ENCODE measurements at regions not wholly inside any gene's neighbourhood (a gene's known extent, or its start where the extent isn't known, plus 50 kb on each side); places are given as distances from the start of the nearest gene placed in this dataset.

GRCh38 chr6:164832410-164832809, 477.0 kb downstream of the C6orf118 start:
- Histone ChIP-seq H3K36me3 (no peaks in the 10 kb centered on the region), H3K27ac (no peak overlapping the region), H3K4me3 (no peak overlapping the region), H3K27me3 (replicated peaks; ENCODE audit: insufficient read depth) (no peaks in the 10 kb centered on the region), H3K4me1 (replicated peaks) (no peaks in the 10 kb centered on the region), H3K9me3 (no peaks in the 10 kb centered on the region)
- intact Hi-C loops (cut with DNase I): no loop called here
- no peak for DNase-seq (ENCODE audit: low spot score)
- TF ChIP-seq POLR2A (IDR thresholded peaks at IDR 0.05) (no peak), CTCF (IDR thresholded peaks at IDR 0.05) (no peak), POLR2AphosphoS5 (IDR thresholded peaks at IDR 0.05) (no peak)
- 60% methylated on average over 7 of the region's 7 CpGs for WGBS

- Histone ChIP-seq H3K27ac (no peak overlapping the region), H3K36me3 (no peaks in the 10 kb centered on the region), H3K4me1 (replicated peaks) (no peaks in the 10 kb centered on the region), H3K9me3 (no peaks in the 10 kb centered on the region), H3K4me3 (no peak overlapping the region), H3K27me3 (replicated peaks; ENCODE audit: insufficient read depth) (no peaks in the 10 kb centered on the region)
- WGBS: 63% methylated on average over 8 of the region's 8 CpGs
- intact Hi-C loops (cut with DNase I): no loop called here
- TF ChIP-seq POLR2AphosphoS5 (IDR thresholded peaks at IDR 0.05): no peak
- TF ChIP-seq POLR2A (IDR thresholded peaks at IDR 0.05): no peak
- no peak for TF ChIP-seq CTCF (IDR thresholded peaks at IDR 0.05)
- DNase-seq (ENCODE audit: low spot score): no peak
These were observed 481.9 kb downstream of the C6orf118 start for GRCh38 chr6:164827537-164827936.

- Histone ChIP-seq H3K27ac (no peak overlapping the region), H3K4me3 (no peak overlapping the region), H3K4me1 (replicated peaks) (no peaks in the 10 kb centered on the region), H3K36me3 (no peaks in the 10 kb centered on the region), H3K27me3 (replicated peaks; ENCODE audit: insufficient read depth) (no peaks in the 10 kb centered on the region), H3K9me3 (no peaks in the 10 kb centered on the region)
- TF ChIP-seq CTCF (IDR thresholded peaks at IDR 0.05) (no peak), POLR2AphosphoS5 (IDR thresholded peaks at IDR 0.05) (no peak), POLR2A (IDR thresholded peaks at IDR 0.05) (no peak)
- DNase-seq (ENCODE audit: low spot score): no peak
- intact Hi-C loops (cut with DNase I): no loop called here
- 56% methylated on average over 11 of the region's 11 CpGs for WGBS
These were observed 482.5 kb downstream of the C6orf118 start for GRCh38 chr6:164826831-164827468.

GRCh38 chr6:164825386-164825785, 484.0 kb downstream of the C6orf118 start:
- H3K9me3 ChIP-seq: no peaks in the 10 kb centered on the region
- H3K27me3 ChIP-seq (replicated peaks; ENCODE audit: insufficient read depth): no peaks in the 10 kb centered on the region
- no peak for TF ChIP-seq POLR2A (IDR thresholded peaks at IDR 0.05)
- TF ChIP-seq CTCF (IDR thresholded peaks at IDR 0.05): no peak
- H3K4me3 ChIP-seq: no peak overlapping the region
- H3K4me1 ChIP-seq (replicated peaks): no peaks in the 10 kb centered on the region
- 95% methylated on average over 3 of the region's 3 CpGs for WGBS
- intact Hi-C loops (cut with DNase I): no loop called here
- no peaks in the 10 kb centered on the region for H3K36me3 ChIP-seq
- no peak for DNase-seq (ENCODE audit: low spot score)
- no peak overlapping the region for H3K27ac ChIP-seq

- Histone ChIP-seq H3K4me1 (replicated peaks) (no peaks in the 10 kb centered on the region), H3K36me3 (no peaks in the 10 kb centered on the region), H3K27ac (no peak overlapping the region), H3K9me3 (no peaks in the 10 kb centered on the region), H3K4me3 (no peak overlapping the region), H3K27me3 (replicated peaks; ENCODE audit: insufficient read depth) (no peaks in the 10 kb centered on the region)
- DNase-seq (ENCODE audit: low spot score): no peak
- WGBS: 83% methylated on average over 1 of the region's 1 CpG
- intact Hi-C loops (cut with DNase I): no loop called here
- no peak for TF ChIP-seq CTCF (IDR thresholded peaks at IDR 0.05)
- TF ChIP-seq POLR2AphosphoS5 (IDR thresholded peaks at IDR 0.05): no peak
- no peak for TF ChIP-seq POLR2A (IDR thresholded peaks at IDR 0.05)
These were observed 491.7 kb downstream of the C6orf118 start for GRCh38 chr6:164817662-164818061.
